ENCODE measurements at regions not wholly inside any gene's neighbourhood (a gene's known extent, or its start where the extent isn't known, plus 50 kb on each side); places are given as distances from the start of the nearest gene placed in this dataset.

DNA sequence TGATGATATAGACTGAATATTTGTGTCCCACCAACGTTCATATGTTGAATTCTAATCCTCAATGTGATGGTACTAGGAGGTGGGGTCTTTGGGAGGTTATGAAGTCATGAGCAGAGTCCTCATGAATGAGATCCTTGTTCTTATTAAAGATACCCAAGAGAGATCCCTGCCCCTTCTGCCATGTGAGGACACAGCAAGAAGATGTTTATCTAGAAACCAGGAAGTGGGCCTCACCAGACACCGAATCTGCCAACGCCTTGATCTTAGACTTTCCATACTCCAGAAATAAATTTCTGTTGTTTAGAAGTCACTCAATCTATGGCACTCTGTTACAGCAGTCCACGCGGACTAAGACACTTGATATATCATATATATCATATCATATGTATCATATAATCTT lies 67.7 kb upstream of the GCM1 start:
- no peak for DNase-seq

DNA sequence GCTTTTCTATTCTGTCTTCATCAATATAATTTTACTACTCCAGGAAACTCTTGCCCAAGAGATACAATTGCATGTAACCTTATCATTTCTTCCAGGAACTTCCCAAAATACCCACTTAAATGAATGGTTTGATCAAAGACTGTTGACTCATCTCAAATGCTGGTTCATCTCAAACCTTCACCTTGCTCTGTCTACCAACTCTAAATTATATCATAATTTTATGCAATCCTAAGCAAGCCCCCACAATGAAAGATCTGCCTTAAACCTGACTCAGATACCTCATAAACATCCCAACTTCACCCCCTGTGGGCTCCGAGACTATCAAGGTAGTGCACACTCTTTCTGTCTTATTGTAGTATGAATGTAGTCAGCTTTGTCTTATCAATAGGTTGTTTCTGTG lies 65.5 kb upstream of the GCM1 start:
- DNase-seq, result no peak

DNA sequence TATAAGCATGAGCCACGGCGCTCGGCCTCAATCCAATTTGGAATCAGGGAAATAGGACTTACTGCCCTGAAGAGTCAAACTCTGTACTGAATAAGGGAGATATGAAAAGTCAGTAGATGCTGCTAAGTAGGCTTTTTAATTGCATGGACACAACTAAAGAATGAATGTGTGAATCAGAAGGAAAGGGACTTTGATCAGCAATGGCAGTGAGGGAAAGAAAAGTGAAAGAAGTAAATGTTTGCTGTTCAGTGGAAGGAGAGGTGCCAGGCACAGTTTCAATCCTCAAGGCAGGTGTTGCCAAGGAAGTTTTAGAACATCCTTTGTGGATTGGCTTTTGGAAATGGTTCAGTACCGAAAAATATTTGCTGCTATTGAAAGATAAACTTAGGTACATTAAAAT lies 62.2 kb upstream of the GCM1 start:
- no peak for DNase-seq

DNA sequence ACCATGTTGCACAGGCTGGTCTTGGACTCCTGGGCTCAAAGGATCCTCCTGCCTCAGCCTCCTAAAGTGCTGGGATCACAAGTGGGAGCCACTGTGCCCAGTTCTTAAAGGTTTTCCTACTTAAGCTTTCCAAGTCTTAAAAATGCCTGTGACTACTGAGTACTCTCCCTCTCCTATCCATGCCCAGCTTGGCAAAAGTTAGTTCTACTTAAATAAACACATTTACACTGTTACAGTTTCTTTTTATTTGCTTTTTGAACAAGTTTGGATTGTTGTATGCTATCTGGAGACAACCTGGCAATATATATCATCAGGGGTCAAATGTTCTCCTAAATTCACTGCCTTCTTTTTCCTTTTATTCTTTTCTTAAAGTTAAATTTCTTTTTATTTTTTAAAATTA lies 61.0 kb upstream of the GCM1 start:
- DNase-seq, result no peak

DNA sequence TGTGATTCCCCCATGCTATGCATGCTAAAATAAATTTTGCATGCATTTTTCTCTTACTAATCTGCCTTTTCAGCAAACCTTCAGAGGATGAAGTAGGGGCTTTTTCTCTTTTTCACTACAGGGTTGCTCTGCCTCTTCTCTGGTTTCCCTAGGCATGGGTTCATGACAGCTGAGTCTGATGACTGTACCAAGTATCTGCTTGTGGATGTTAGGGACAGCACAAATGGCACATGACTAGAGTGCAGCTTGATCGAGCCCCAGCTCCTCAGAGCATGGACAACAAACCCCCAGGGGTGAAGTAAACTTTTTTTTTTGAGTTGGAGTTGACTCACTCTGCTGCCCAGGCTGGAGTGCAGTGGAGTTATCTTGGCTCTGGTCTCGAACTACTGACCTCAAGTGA lies 57.1 kb upstream of the GCM1 start:
- no peak for DNase-seq

DNA sequence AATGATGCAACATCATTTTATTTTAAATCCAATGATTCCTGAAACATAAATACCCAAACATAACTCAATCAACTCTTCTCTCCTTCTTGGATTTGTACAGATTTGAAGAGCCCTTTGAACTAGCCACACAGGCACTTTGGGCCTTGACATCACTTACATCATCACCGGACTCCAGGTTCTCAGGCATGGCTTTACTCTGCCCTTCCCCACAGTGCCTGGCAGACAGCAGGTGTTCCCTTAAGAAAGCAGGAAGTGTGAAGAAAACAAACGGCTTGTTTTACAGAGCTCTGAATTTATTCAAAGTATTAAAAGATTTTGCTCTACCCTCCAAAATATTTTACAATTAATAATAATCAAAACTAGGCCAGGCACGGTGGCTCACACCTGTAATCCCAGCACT lies 54.8 kb upstream of the GCM1 start:
- DNase-seq, result no peak

DNA sequence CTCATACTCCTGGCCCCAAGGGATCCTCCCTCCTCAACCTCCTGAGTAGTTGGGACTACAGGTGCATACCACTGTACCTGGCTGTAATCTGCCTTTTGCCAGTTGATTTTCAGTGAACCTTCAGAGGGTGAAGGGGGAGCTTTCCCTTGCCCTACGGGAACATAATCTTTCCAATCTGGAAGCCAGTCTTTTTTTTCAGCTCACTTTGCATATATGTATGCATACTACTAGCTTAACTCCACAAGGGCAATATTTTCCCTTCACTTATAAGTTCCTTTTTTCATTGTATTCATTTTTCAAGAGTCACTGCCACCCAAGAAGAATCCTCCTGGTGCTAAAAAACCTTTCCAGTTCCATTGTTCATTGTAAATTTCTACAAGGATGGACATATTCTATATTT lies 53.4 kb upstream of the GCM1 start:
- DNase-seq, result no peak

DNA sequence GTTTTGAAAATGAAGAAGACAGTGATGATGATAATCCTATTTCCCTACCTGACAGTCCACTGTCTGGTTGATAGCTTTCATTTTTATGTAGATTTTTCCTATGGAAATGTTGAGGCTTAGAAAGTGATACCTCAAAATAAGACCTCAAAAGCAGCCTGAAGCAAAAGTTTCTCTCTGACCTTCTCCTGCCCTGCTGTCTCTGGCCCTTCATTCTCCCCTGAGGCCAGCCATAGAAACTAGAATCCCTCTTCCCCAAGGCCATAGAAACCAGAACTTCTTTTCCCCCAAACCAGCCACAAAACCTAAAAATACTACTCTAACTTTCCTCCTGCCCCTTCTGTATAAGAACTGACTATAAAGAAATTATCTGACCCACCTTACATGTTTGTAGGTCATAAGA lies 52.6 kb upstream of the GCM1 start:
- no peak for DNase-seq

DNA sequence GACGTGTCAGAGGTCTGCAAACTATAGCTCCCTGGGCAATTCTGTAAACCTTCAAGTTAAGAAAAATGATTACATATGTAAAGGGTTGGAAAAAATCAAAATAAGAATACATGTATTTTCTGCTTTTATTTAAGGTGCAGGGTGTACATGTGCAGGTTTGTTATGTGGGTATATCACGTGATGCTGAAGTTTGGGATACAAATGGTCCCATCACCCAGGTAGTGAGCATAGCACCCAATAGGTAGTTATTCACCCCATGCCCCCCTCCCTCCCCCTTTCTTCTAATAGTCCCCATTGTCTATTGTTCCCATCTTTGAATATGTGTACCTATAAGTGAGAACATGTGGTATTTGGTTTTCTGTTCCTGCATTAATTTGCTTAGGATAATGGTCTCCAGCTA lies 51.1 kb upstream of the GCM1 start:
- no peak for DNase-seq

DNA sequence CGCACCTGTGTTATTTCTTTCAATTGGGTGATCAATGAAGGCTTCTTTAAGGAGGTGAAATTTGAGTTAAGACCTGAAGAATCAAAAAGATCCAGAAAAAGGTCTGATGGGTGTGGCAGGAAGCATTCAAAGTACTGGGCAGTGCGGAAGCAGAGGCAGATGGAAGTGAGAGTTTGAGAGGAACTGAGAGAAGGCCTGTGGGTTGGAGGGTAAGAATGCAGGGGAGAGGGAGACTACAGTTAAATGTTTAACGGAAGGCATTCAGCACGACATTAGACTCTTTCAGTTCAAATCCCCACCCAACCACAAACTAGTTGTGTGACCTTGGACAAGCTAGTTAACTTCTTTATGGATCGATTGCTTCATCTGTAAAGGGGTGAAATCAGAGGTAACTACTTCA lies 50.5 kb upstream of the GCM1 start:
- peak; percentile 28 for DNase-seq
